ENCODE measurements at regions not wholly inside any gene's neighbourhood (a gene's known extent, or its start where the extent isn't known, plus 50 kb on each side); places are given as distances from the start of the nearest gene placed in this dataset.

DNA sequence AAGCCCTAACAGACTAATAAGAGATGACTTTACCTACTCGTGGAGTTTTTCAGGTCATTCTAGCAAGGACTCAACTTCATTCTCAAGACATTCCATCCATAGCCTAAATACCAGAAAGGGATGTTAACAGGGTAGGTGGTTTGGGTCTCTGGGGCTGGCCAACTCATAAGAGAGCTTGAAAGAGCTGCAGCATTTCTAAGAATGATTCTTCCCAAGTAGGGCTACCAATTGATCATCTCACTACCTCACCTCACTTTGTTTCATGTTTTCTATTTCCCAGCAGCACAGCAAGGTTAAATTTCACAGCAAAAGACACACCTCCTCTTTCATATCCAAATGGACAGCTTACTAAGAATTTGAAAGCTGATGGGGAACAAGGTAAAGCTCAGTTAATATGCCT lies 614.8 kb upstream of the DIPK2B start:
- Mint-ChIP-seq H3K4me3 (no peak overlapping the region; the same call in 1 of the 2 replicates), H3K4me1 (ENCODE audit: low read depth) (peaks cover 36% of the 10 kb centered on the region), H3K27ac (no peak overlapping the region), H3K9me3 (no peaks in the 10 kb centered on the region), H3K36me3 (ENCODE audit: low read depth) (peaks cover 43% of the 10 kb centered on the region), H3K27me3 (ENCODE audit: insufficient read depth) (no peaks in the 10 kb centered on the region)
- no peak for DNase-seq
- TF ChIP-seq, protein P1, sequence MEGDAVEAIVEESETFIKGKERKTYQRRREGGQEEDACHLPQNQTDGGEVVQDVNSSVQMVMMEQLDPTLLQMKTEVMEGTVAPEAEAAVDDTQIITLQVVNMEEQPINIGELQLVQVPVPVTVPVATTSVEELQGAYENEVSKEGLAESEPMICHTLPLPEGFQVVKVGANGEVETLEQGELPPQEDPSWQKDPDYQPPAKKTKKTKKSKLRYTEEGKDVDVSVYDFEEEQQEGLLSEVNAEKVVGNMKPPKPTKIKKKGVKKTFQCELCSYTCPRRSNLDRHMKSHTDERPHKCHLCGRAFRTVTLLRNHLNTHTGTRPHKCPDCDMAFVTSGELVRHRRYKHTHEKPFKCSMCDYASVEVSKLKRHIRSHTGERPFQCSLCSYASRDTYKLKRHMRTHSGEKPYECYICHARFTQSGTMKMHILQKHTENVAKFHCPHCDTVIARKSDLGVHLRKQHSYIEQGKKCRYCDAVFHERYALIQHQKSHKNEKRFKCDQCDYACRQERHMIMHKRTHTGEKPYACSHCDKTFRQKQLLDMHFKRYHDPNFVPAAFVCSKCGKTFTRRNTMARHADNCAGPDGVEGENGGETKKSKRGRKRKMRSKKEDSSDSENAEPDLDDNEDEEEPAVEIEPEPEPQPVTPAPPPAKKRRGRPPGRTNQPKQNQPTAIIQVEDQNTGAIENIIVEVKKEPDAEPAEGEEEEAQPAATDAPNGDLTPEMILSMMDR (IDR thresholded peaks at IDR 0.05): no peak

DNA sequence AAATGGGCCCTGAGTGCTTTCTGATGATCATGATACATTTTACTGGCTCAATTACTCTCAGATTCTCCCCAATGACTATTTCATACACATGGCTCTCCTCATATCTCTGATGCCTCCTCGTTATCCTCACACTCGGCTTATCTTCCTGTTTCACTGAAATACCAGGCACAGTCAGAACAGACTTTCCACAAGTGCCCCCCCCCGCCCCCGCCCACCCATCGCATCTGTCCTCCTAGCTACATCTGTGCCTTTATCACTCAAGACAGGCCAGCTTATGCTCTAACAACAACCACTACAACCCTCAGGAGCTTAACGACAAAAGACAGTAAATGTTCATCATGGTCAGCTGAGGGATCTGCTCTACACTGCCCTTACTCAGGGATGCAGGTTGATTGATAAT lies 610.6 kb upstream of the DIPK2B start:
- TF ChIP-seq, protein P1 (IDR thresholded peaks at IDR 0.05): no peak
- Mint-ChIP-seq H3K27ac (peak overlapping the region; percentile 97; the same call in 1 of the 2 replicates), H3K4me3 (peak overlapping the region; percentile 44), H3K36me3 (ENCODE audit: low read depth) (peaks cover 49% of the 10 kb centered on the region), H3K27me3 (ENCODE audit: insufficient read depth) (peaks cover 1% of the 10 kb centered on the region), H3K4me1 (ENCODE audit: low read depth) (peaks cover 77% of the 10 kb centered on the region), H3K9me3 (no peaks in the 10 kb centered on the region)
- no peak for DNase-seq

DNA sequence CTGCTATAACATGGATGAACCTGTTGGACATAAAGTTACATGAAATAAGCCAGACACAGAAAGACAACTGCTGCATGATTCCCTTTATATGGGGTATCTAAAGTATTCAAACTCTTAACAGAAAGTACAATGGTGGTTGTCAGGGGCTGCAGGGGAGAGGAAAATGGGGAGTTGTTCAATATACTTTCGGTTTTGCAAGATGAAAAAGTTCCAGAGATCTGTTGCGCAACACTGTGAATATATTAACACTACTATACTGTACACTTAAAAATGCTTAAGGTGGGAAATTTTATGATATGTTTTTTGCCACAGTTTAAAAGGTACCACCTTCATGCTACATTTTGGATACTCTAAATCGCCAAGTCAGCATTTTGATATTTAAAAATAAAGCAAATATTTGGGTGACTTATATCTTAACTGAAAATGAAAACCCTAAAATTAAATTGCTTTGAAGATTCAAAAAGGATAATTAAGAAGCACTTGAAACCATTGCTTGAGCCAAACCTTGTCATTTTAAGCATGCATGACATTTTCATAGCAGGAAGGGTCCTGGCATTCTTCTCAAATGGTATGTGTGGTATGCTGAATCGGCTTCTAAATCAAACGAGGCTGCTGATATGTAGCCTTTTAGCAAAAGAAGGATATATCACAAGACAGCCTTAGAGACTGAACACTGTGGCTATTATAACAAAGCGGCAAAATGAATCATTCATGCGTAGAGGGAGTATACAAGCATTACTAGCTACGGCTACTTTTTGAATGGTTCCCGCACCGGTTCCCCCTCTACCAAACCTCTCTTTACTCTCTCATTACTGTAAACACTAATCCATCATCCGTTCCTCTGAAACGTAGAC lies 607.1 kb upstream of the DIPK2B start:
- Mint-ChIP-seq H3K36me3 (ENCODE audit: low read depth) (peaks cover 37% of the 10 kb centered on the region), H3K4me1 (ENCODE audit: low read depth) (peaks cover 94% of the 10 kb centered on the region), H3K27ac (peak overlapping the region; percentile 97), H3K9me3 (no peaks in the 10 kb centered on the region), H3K4me3 (peak overlapping the region; percentile 69), H3K27me3 (ENCODE audit: insufficient read depth) (peaks cover 3% of the 10 kb centered on the region)
- DNase-seq: no peak
- TF ChIP-seq, protein P1 (IDR thresholded peaks at IDR 0.05): no peak

DNA sequence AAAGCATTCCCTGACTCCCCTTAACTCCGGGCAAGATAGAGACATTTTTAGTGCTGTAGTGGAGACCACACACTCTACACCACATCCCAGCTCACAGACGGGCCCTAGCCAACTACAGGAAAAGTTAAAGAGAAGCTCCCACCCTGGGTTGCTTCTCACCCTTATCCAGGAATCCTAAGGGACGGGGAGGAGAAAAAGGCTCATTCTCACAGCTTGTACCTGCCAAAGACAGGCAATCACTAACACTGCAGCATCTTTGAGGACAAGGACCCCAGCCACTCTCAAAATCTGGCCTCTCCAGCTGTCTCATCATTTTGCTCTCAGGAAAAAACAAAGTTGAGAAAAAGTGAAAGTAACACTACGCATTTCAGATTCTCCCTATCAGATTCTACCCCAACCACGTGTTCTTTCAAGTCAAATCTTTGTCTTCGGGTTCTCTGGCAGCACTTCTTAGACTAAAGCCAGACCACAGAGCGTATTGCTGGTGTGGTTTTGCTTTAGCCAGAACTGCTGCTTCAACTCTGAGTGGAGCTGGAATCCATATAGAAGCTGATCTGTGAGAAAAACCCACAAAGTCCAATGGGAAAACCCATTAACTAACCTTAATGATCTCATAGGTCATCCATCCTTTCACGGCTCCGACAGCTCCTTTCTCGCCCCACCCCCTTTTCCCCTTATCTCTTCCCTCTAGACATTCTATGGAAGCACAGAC lies 605.9 kb upstream of the DIPK2B start:
- peaks cover 3% of the 10 kb centered on the region for H3K27me3 Mint-ChIP-seq (ENCODE audit: insufficient read depth)
- H3K36me3 Mint-ChIP-seq (ENCODE audit: low read depth): peaks cover 28% of the 10 kb centered on the region
- TF ChIP-seq, protein P1 (IDR thresholded peaks at IDR 0.05): no peak
- H3K4me1 Mint-ChIP-seq (ENCODE audit: low read depth): peaks cover 94% of the 10 kb centered on the region
- H3K4me3 Mint-ChIP-seq: peak overlapping the region; percentile 82
- no peaks in the 10 kb centered on the region for H3K9me3 Mint-ChIP-seq
- peak overlapping the region; percentile 96 for H3K27ac Mint-ChIP-seq
- DNase-seq: peak; percentile 83

DNA sequence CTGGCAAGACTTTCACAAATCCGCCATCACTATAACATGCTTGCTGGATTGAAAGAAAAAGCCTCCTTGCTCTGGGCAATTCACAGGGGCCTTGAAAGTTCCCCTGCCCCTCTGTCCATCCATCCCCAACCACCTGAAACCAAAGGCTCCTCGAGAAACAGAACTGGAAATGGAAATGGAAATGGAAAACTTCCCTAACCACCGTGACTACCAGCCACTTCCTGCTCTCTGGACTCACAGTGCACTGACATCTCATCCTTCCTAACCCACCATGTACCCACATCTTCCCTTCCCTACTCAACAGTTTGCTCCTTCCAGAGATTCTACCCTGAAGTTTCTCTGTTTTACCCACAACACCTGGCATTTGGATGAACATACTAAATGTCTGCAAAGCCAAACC lies 603.6 kb upstream of the DIPK2B start:
- Mint-ChIP-seq H3K4me3 (peak overlapping the region; percentile 83), H3K36me3 (ENCODE audit: low read depth) (peaks cover 13% of the 10 kb centered on the region; the same call in 1 of the 2 replicates), H3K27me3 (ENCODE audit: insufficient read depth) (peaks cover 3% of the 10 kb centered on the region), H3K27ac (peak overlapping the region; percentile 91), H3K4me1 (ENCODE audit: low read depth) (peaks cover 83% of the 10 kb centered on the region), H3K9me3 (no peaks in the 10 kb centered on the region)
- no peak for DNase-seq
- TF ChIP-seq, protein P1 (IDR thresholded peaks at IDR 0.05): no peak

All from HFFc6 (cell line).